GM12872 (cell line): ENCODE measurements at regions not wholly inside any gene's neighbourhood (a gene's known extent, or its start where the extent isn't known, plus 50 kb on each side); places are given as distances from the start of the nearest gene placed in this dataset.

Experiments
- CTCF ChIP-seq: IDR thresholded peaks from 3 replicates; pipeline ENCODE4 v1.5.1; 2011; ENCODE audit warnings: low read depth, mild to moderate bottlenecking, low read length, moderate library complexity; ENCODE audit not compliant: insufficient read depth

- no peak for TF ChIP-seq CTCF
Measured at GRCh38 chr12:13599176-13599575, 382.2 kb downstream of the GRIN2B start.

GRCh38 chr12:13597837-13598236, 383.6 kb downstream of the GRIN2B start:
- no peak for TF ChIP-seq CTCF

GRCh38 chr12:13597166-13597565, 384.2 kb downstream of the GRIN2B start:
- no peak for TF ChIP-seq CTCF

GRCh38 chr12:13596714-13597113, 384.7 kb downstream of the GRIN2B start:
- no peak for TF ChIP-seq CTCF

GRCh38 chr12:13595536-13596443, 385.6 kb downstream of the GRIN2B start:
- TF ChIP-seq CTCF, result no peak

GRCh38 chr12:13594731-13595514, 386.5 kb downstream of the GRIN2B start:
- no peak for TF ChIP-seq CTCF

GRCh38 chr12:13592063-13592942, 389.1 kb downstream of the GRIN2B start:
- no peak for TF ChIP-seq CTCF
